ENCODE measurements at regions not wholly inside any gene's neighbourhood (a gene's known extent, or its start where the extent isn't known, plus 50 kb on each side); places are given as distances from the start of the nearest gene placed in this dataset.

- DNase-seq (no peak), FAIRE-seq (no peak)
- 84 to 91% (median 89%) methylated on average over 2 of the region's 2 CpGs for WGBS, 3 donors
- no peak overlapping the region for H3K4me3 ChIP-seq (ENCODE audit: low read depth in 1 of 3, low read length in 3 of 3)
- no peaks in the 10 kb centered on the region for H3K9me3 ChIP-seq (ENCODE audit: control insufficient read depth in 2 of 2, insufficient read depth in 1 of 2, low read depth in 1 of 2, low read length in 1 of 2)
- peaks cover 0 to 5% (median 0%) of the 10 kb centered on the region in 3 donors for H3K27me3 ChIP-seq (ENCODE audit: control insufficient read depth in 3 of 3, insufficient read depth in 3 of 3, low read length in 3 of 3)
- H3K36me3 ChIP-seq (ENCODE audit: control insufficient read depth in 3 of 3, insufficient read depth in 2 of 3, low read depth in 1 of 3, low read length in 3 of 3) = no peaks in the 10 kb centered on the region
- no peaks in the 10 kb centered on the region for H3K4me1 ChIP-seq (ENCODE audit: control insufficient read depth in 3 of 3, insufficient read depth in 2 of 3, low read depth in 1 of 3, low read length in 2 of 3)
- H3K27ac ChIP-seq (ENCODE audit: low read depth in 1 of 3, low read length in 2 of 3) = no peak overlapping the region
These were observed 227.2 kb upstream of the E2F8 start for GRCh38 chr11:19467904-19468303.

- 74 to 79% (median 79%) methylated on average over 7 of the region's 7 CpGs for WGBS, 3 donors
- no peak for DNase-seq
- no peak for FAIRE-seq
- H3K4me3 ChIP-seq (ENCODE audit: low read depth in 1 of 3, low read length in 3 of 3) = no peak overlapping the region
- no peaks in the 10 kb centered on the region for H3K4me1 ChIP-seq (ENCODE audit: control insufficient read depth in 3 of 3, insufficient read depth in 2 of 3, low read depth in 1 of 3, low read length in 2 of 3)
- no peak overlapping the region for H3K27ac ChIP-seq (ENCODE audit: low read depth in 1 of 3, low read length in 2 of 3)
- no peaks in the 10 kb centered on the region for H3K36me3 ChIP-seq (ENCODE audit: control insufficient read depth in 3 of 3, insufficient read depth in 2 of 3, low read depth in 1 of 3, low read length in 3 of 3)
- H3K27me3 ChIP-seq (ENCODE audit: control insufficient read depth in 3 of 3, insufficient read depth in 3 of 3, low read length in 3 of 3) = peaks cover 0 to 5% (median 0%) of the 10 kb centered on the region in 3 donors
- H3K9me3 ChIP-seq (ENCODE audit: control insufficient read depth in 2 of 2, insufficient read depth in 1 of 2, low read depth in 1 of 2, low read length in 1 of 2) = no peaks in the 10 kb centered on the region
These were observed 225.6 kb upstream of the E2F8 start for GRCh38 chr11:19466314-19466713.

- Histone ChIP-seq H3K9me3 (ENCODE audit: control insufficient read depth in 2 of 2, insufficient read depth in 1 of 2, low read depth in 1 of 2, low read length in 1 of 2) (no peaks in the 10 kb centered on the region), H3K4me3 (ENCODE audit: low read depth in 1 of 3, low read length in 3 of 3) (no peak overlapping the region), H3K27ac (ENCODE audit: low read depth in 1 of 3, low read length in 2 of 3) (no peak overlapping the region), H3K4me1 (ENCODE audit: control insufficient read depth in 3 of 3, insufficient read depth in 2 of 3, low read depth in 1 of 3, low read length in 2 of 3) (peaks cover 0 to 3% (median 0%) of the 10 kb centered on the region in 3 donors), H3K36me3 (ENCODE audit: control insufficient read depth in 3 of 3, insufficient read depth in 2 of 3, low read depth in 1 of 3, low read length in 3 of 3) (no peaks in the 10 kb centered on the region), H3K27me3 (ENCODE audit: control insufficient read depth in 3 of 3, insufficient read depth in 3 of 3, low read length in 3 of 3) (peaks cover 0 to 7% (median 0%) of the 10 kb centered on the region in 3 donors)
- FAIRE-seq (no peak), DNase-seq (no peak)
- WGBS, 3 donors = 82 to 89% (median 84%) methylated on average over 7 of the region's 7 CpGs
These were observed 223.2 kb upstream of the E2F8 start for GRCh38 chr11:19463976-19464375.

GRCh38 chr11:19460718-19461405, 220.1 kb upstream of the E2F8 start:
- H3K4me3 ChIP-seq (ENCODE audit: low read depth in 1 of 3, low read length in 3 of 3) = no peak overlapping the region
- no peak overlapping the region for H3K27ac ChIP-seq (ENCODE audit: low read depth in 1 of 3, low read length in 2 of 3)
- H3K9me3 ChIP-seq (ENCODE audit: control insufficient read depth in 2 of 2, insufficient read depth in 1 of 2, low read depth in 1 of 2, low read length in 1 of 2) = no peaks in the 10 kb centered on the region
- H3K36me3 ChIP-seq (ENCODE audit: control insufficient read depth in 3 of 3, insufficient read depth in 2 of 3, low read depth in 1 of 3, low read length in 3 of 3) = no peaks in the 10 kb centered on the region
- H3K27me3 ChIP-seq (ENCODE audit: control insufficient read depth in 3 of 3, insufficient read depth in 3 of 3, low read length in 3 of 3) = peaks cover 0 to 12% (median 0%) of the 10 kb centered on the region in 3 donors
- FAIRE-seq = no peak
- 21 to 42% (median 38%) methylated on average over 6 of the region's 6 CpGs for WGBS, 3 donors
- H3K4me1 ChIP-seq (ENCODE audit: control insufficient read depth in 3 of 3, insufficient read depth in 2 of 3, low read depth in 1 of 3, low read length in 2 of 3) = peaks cover 0 to 3% (median 0%) of the 10 kb centered on the region in 3 donors
- peak in 1 of 2 donors; percentile 2 for DNase-seq

GRCh38 chr11:19459240-19459639, 218.5 kb upstream of the E2F8 start:
- DNase-seq (no peak), FAIRE-seq (no peak)
- Histone ChIP-seq H3K27me3 (ENCODE audit: control insufficient read depth in 3 of 3, insufficient read depth in 3 of 3, low read length in 3 of 3) (peaks cover 0 to 12% (median 0%) of the 10 kb centered on the region in 3 donors), H3K9me3 (ENCODE audit: control insufficient read depth in 2 of 2, insufficient read depth in 1 of 2, low read depth in 1 of 2, low read length in 1 of 2) (no peaks in the 10 kb centered on the region), H3K36me3 (ENCODE audit: control insufficient read depth in 3 of 3, insufficient read depth in 2 of 3, low read depth in 1 of 3, low read length in 3 of 3) (no peaks in the 10 kb centered on the region), H3K4me1 (ENCODE audit: control insufficient read depth in 3 of 3, insufficient read depth in 2 of 3, low read depth in 1 of 3, low read length in 2 of 3) (peaks cover 0 to 3% (median 0%) of the 10 kb centered on the region in 3 donors), H3K27ac (ENCODE audit: low read depth in 1 of 3, low read length in 2 of 3) (no peak overlapping the region), H3K4me3 (ENCODE audit: low read depth in 1 of 3, low read length in 3 of 3) (no peak overlapping the region)

- no peaks in the 10 kb centered on the region for H3K36me3 ChIP-seq (ENCODE audit: control insufficient read depth in 3 of 3, insufficient read depth in 2 of 3, low read depth in 1 of 3, low read length in 3 of 3)
- no peaks in the 10 kb centered on the region for H3K9me3 ChIP-seq (ENCODE audit: control insufficient read depth in 2 of 2, insufficient read depth in 1 of 2, low read depth in 1 of 2, low read length in 1 of 2)
- no peak for FAIRE-seq
- no peak overlapping the region for H3K4me3 ChIP-seq (ENCODE audit: low read depth in 1 of 3, low read length in 3 of 3)
- H3K27ac ChIP-seq (ENCODE audit: low read depth in 1 of 3, low read length in 2 of 3) = no peak overlapping the region
- H3K4me1 ChIP-seq (ENCODE audit: control insufficient read depth in 3 of 3, insufficient read depth in 2 of 3, low read depth in 1 of 3, low read length in 2 of 3) = peaks cover 0 to 3% (median 0%) of the 10 kb centered on the region in 3 donors
- DNase-seq = no peak
- 92 to 93% (median 93%) methylated on average over 3 of the region's 3 CpGs for WGBS, 3 donors
- H3K27me3 ChIP-seq (ENCODE audit: control insufficient read depth in 3 of 3, insufficient read depth in 3 of 3, low read length in 3 of 3) = peaks cover 0 to 12% (median 0%) of the 10 kb centered on the region in 3 donors
These were observed 218.0 kb upstream of the E2F8 start for GRCh38 chr11:19458721-19459120.

GRCh38 chr11:19458231-19458630, 217.5 kb upstream of the E2F8 start:
- Histone ChIP-seq H3K4me3 (ENCODE audit: low read depth in 1 of 3, low read length in 3 of 3) (no peak overlapping the region), H3K4me1 (ENCODE audit: control insufficient read depth in 3 of 3, insufficient read depth in 2 of 3, low read depth in 1 of 3, low read length in 2 of 3) (peaks cover 0 to 3% (median 0%) of the 10 kb centered on the region in 3 donors), H3K9me3 (ENCODE audit: control insufficient read depth in 2 of 2, insufficient read depth in 1 of 2, low read depth in 1 of 2, low read length in 1 of 2) (no peaks in the 10 kb centered on the region), H3K27me3 (ENCODE audit: control insufficient read depth in 3 of 3, insufficient read depth in 3 of 3, low read length in 3 of 3) (peaks cover 0 to 12% (median 0%) of the 10 kb centered on the region in 3 donors), H3K36me3 (ENCODE audit: control insufficient read depth in 3 of 3, insufficient read depth in 2 of 3, low read depth in 1 of 3, low read length in 3 of 3) (no peaks in the 10 kb centered on the region), H3K27ac (ENCODE audit: low read depth in 1 of 3, low read length in 2 of 3) (no peak overlapping the region)
- DNase-seq (no peak), FAIRE-seq (no peak)
- 84 to 87% (median 85%) methylated on average over 2 of the region's 2 CpGs for WGBS, 3 donors

- Histone ChIP-seq H3K9me3 (ENCODE audit: control insufficient read depth in 2 of 2, insufficient read depth in 1 of 2, low read depth in 1 of 2, low read length in 1 of 2) (no peaks in the 10 kb centered on the region), H3K27ac (ENCODE audit: low read depth in 1 of 3, low read length in 2 of 3) (no peak overlapping the region), H3K36me3 (ENCODE audit: control insufficient read depth in 3 of 3, insufficient read depth in 2 of 3, low read depth in 1 of 3, low read length in 3 of 3) (no peaks in the 10 kb centered on the region), H3K4me1 (ENCODE audit: control insufficient read depth in 3 of 3, insufficient read depth in 2 of 3, low read depth in 1 of 3, low read length in 2 of 3) (no peaks in the 10 kb centered on the region), H3K27me3 (ENCODE audit: control insufficient read depth in 3 of 3, insufficient read depth in 3 of 3, low read length in 3 of 3) (peaks cover 0 to 9% (median 0%) of the 10 kb centered on the region in 3 donors), H3K4me3 (ENCODE audit: low read depth in 1 of 3, low read length in 3 of 3) (no peak overlapping the region)
- WGBS, 3 donors = 49 to 73% (median 58%) methylated on average over 4 of the region's 4 CpGs
- DNase-seq (no peak), FAIRE-seq (no peak)
These were observed 215.0 kb upstream of the E2F8 start for GRCh38 chr11:19455731-19456130.
